IMR-90 (cell line): ENCODE measurements at regions not wholly inside any gene's neighbourhood (a gene's known extent, or its start where the extent isn't known, plus 50 kb on each side); places are given as distances from the start of the nearest gene placed in this dataset.

ENCODE experiments used
- ATAC-seq: fragments of 200-7000 bp; cut with Tn5 transposase; 2 replicates; pipeline ENCODE4 v1.9.1; 2020; ENCODE audit warnings: low read depth, mild to moderate bottlenecking, moderate library complexity
- BruUV-seq: library from RNA; stranded (reverse); fragments of 400-500 nt; replicated peaks from 2 replicates; lab custom pipeline; 2021; lab: Mats Ljungman, UMichigan
- CTCF ChIA-PET: fragments of 300-600 bp; formaldehyde crosslinking; extraction: SDS; loops from one replicate; lab custom pipeline; 2021; ENCODE audit warnings: antibody characterized with exemption; lab: Yijun Ruan, JAX
- POLR2A ChIA-PET: fragments of 300-600 bp; sonication (Branson Sonifier 250); formaldehyde crosslinking; loops from one replicate; lab custom pipeline; 2022; ENCODE audit warnings: antibody characterized with exemption; ENCODE audit not compliant: unreplicated experiment; lab: Charles Lee
- DNase-seq: peaks from one replicate; pipeline ENCODE4 v3.0.0; 2013
- H2AFZ ChIP-seq: replicated peaks from 2 replicates; pipeline ENCODE3; 2013; ENCODE audit warnings: low read length, mild to moderate bottlenecking; ENCODE audit not compliant: poor library complexity
- H2AK5ac ChIP-seq: 2 replicates; pipeline ENCODE4 v1.6.1; 2013; ENCODE audit warnings: low read depth, low read length, inconsistent platforms
- H2AK9ac ChIP-seq: replicated peaks from 2 replicates; pipeline ENCODE3; 2013; ENCODE audit warnings: mild to moderate bottlenecking, low read depth, low read length, moderate library complexity; ENCODE audit not compliant: poor library complexity
- H2BK120ac ChIP-seq: 2 replicates; pipeline ENCODE4 v1.6.1; 2013; ENCODE audit warnings: low read depth, low read length, inconsistent platforms
- H2BK15ac ChIP-seq: 3 replicates; pipeline ENCODE4 v1.6.1; 2013; ENCODE audit warnings: low read depth, low read length, inconsistent platforms
- H2BK20ac ChIP-seq: 2 replicates; pipeline ENCODE4 v1.6.1; 2013; ENCODE audit warnings: low read depth, mild to moderate bottlenecking, inconsistent platforms, low read length, moderate library complexity
- H2BK5ac ChIP-seq: 2 replicates; pipeline ENCODE4 v1.6.1; 2013; ENCODE audit warnings: mild to moderate bottlenecking, low read depth, low read length, inconsistent platforms; ENCODE audit not compliant: poor library complexity, severe bottlenecking
- H3K14ac ChIP-seq: replicated peaks from 2 replicates; pipeline ENCODE4 v1.6.1; 2013; ENCODE audit warnings: low read depth, low read length, inconsistent platforms
- H3K18ac ChIP-seq: 2 replicates; pipeline ENCODE4 v1.6.1; 2013; ENCODE audit warnings: low read depth, low read length, control low read depth
- H3K23ac ChIP-seq: 2 replicates; pipeline ENCODE4 v1.6.1; 2013; ENCODE audit warnings: low read depth, low read length, inconsistent platforms
- H3K27ac ChIP-seq: 2 replicates; pipeline ENCODE4 v1.5.1; 2013; ENCODE audit warnings: mild to moderate bottlenecking, control low read depth, low read length; ENCODE audit not compliant: insufficient read depth
- H3K27me3 ChIP-seq: 2 replicates; pipeline ENCODE4 v1.6.1; 2013; ENCODE audit warnings: low read length; ENCODE audit not compliant: control insufficient read depth, insufficient read depth
- H3K36me3 ChIP-seq: 2 replicates; pipeline ENCODE4 v1.6.1; 2013; ENCODE audit warnings: low read length, mixed read lengths; ENCODE audit not compliant: control insufficient read depth, insufficient read depth
- H3K4ac ChIP-seq: 2 replicates; pipeline ENCODE4 v1.6.1; 2013; ENCODE audit warnings: low read depth, low read length, inconsistent platforms
- H3K4me1 ChIP-seq: 2 replicates; pipeline ENCODE4 v1.6.1; 2013; ENCODE audit warnings: low read length, mixed read lengths; ENCODE audit not compliant: control insufficient read depth, insufficient read depth
- H3K4me2 ChIP-seq: 2 replicates; pipeline ENCODE4 v1.6.1; 2013; ENCODE audit warnings: low read depth, mild to moderate bottlenecking, control low read depth, low read length, moderate library complexity
- H3K4me3 ChIP-seq: 2 replicates; pipeline ENCODE4 v1.5.1; 2013; ENCODE audit warnings: low read depth, mild to moderate bottlenecking, control low read depth, low read length, moderate library complexity; ENCODE audit not compliant: insufficient read depth
- H3K56ac ChIP-seq: 2 replicates; pipeline ENCODE4 v1.6.1; 2013; ENCODE audit warnings: low read length, inconsistent platforms; ENCODE audit not compliant: insufficient read depth; ENCODE audit errors: extremely low read depth
- H3K79me1 ChIP-seq, 2 experiments: 2 replicates each; pipeline ENCODE4 v1.6.1; 2013; ENCODE audit warnings: low read length in 2 of 2, inconsistent platforms in 1 of 2, low read depth in 1 of 2
- H3K9ac ChIP-seq: 2 replicates; pipeline ENCODE4 v1.6.1; 2013; ENCODE audit warnings: low read depth, low read length, control low read depth
- H3K9me1 ChIP-seq: 2 replicates; pipeline ENCODE4 v1.6.1; 2013; ENCODE audit warnings: low read length, inconsistent platforms; ENCODE audit not compliant: insufficient read depth
- H3K9me3 ChIP-seq: 2 replicates; pipeline ENCODE4 v1.6.1; 2013; ENCODE audit warnings: low read length; ENCODE audit not compliant: control insufficient read depth, insufficient read depth
- H4K20me1 ChIP-seq: 2 replicates; pipeline ENCODE4 v1.6.1; 2013; ENCODE audit warnings: low read length, inconsistent platforms; ENCODE audit not compliant: insufficient read depth
- H4K5ac ChIP-seq: 2 replicates; pipeline ENCODE4 v1.6.1; 2013; ENCODE audit warnings: mild to moderate bottlenecking, low read depth, low read length, control low read depth
- H4K8ac ChIP-seq, 2 experiments: 2 replicates each; pipeline ENCODE4 v1.6.1; 2013; ENCODE audit warnings: low read depth in 2 of 2, low read length in 2 of 2, control low read depth in 1 of 2, inconsistent platforms in 1 of 2
- H4K91ac ChIP-seq: 2 replicates; pipeline ENCODE4 v1.6.1; 2013; ENCODE audit warnings: low read depth, low read length, inconsistent platforms; ENCODE audit not compliant: insufficient read depth
- BHLHE40 ChIP-seq: fragments of 150-350 bp; IDR thresholded peaks from 2 replicates; pipeline ENCODE4 v1.6.1; 2016; ENCODE audit warnings: mild to moderate bottlenecking, low read depth, low read length
- CHD1 ChIP-seq: IDR thresholded peaks from 2 replicates; pipeline ENCODE4 v1.6.1; 2012; ENCODE audit warnings: low read depth, low read length, improper control_type of control experiment
- CTCF ChIP-seq: conservative IDR thresholded peaks from 2 replicates; pipeline ENCODE4 v1.5.1; 2012; ENCODE audit warnings: mild to moderate bottlenecking, low read depth, low read length, improper control_type of control experiment
- ELK1 ChIP-seq: fragments of 150-350 bp; IDR thresholded peaks from 2 replicates; pipeline ENCODE4 v1.6.1; 2016; ENCODE audit warnings: low read depth, mild to moderate bottlenecking, low read length, moderate library complexity, borderline replicate concordance
- FOS ChIP-seq: fragments of 150-350 bp; IDR thresholded peaks from 2 replicates; pipeline ENCODE4 v1.6.1; 2016; ENCODE audit warnings: low read depth, low read length
- MAFK ChIP-seq: IDR thresholded peaks from 2 replicates; pipeline ENCODE4 v1.6.1; 2012; ENCODE audit warnings: low read depth, low read length, improper control_type of control experiment
- MXI1 ChIP-seq: IDR thresholded peaks from 2 replicates; pipeline ENCODE4 v1.6.1; 2012; ENCODE audit warnings: low read depth, mild to moderate bottlenecking, low read length, moderate library complexity, borderline replicate concordance
- POLR2A ChIP-seq: IDR thresholded peaks from 2 replicates; pipeline ENCODE4 v1.6.1; 2012; ENCODE audit warnings: mild to moderate bottlenecking, low read depth, low read length
- RAD21 ChIP-seq: IDR thresholded peaks from 2 replicates; pipeline ENCODE4 v1.6.1; 2012; ENCODE audit warnings: low read length, improper control_type of control experiment
- RCOR1 ChIP-seq: IDR thresholded peaks from 2 replicates; pipeline ENCODE4 v1.6.1; 2012; ENCODE audit warnings: mild to moderate bottlenecking, low read length, improper control_type of control experiment; ENCODE audit not compliant: insufficient replicate concordance
- RFX5 ChIP-seq: IDR thresholded peaks from 2 replicates; pipeline ENCODE4 v1.8.0; 2012; ENCODE audit warnings: low read depth, mild to moderate bottlenecking, low read length, moderate library complexity
- SMC3 ChIP-seq: fragments of 150-350 bp; IDR thresholded peaks from 2 replicates; pipeline ENCODE4 v1.6.1; 2016; ENCODE audit warnings: low read depth, mild to moderate bottlenecking, antibody characterized with exemption, low read length, moderate library complexity
- USF2 ChIP-seq: fragments of 150-350 bp; IDR thresholded peaks from 2 replicates; pipeline ENCODE4 v1.6.1; 2017; ENCODE audit warnings: mild to moderate bottlenecking, antibody characterized with exemption, low read length, low read depth
- WGBS, 2 experiments: methylation state at CpG; one replicate each; pipeline versions ENCODE4 v1.1.5 to v1.1.7; 2013; ENCODE audit warnings: missing lambda C conversion rate in 2 of 2; ENCODE audit not compliant: insufficient read length in 1 of 2; ENCODE audit errors: extremely low coverage in 2 of 2; 5-methylcytosine and 5-hydroxymethylcytosine counted together
- dilution Hi-C: fragments of 300-500 bp; cut with HindIII; formaldehyde crosslinking; loops from one replicate; pipeline ENCODE4 v1.14.3; 2018; ENCODE audit warnings: low sequenced_read_pairs; ENCODE audit not compliant: unreplicated experiment
- in situ Hi-C: fragments of 300-500 bp; cut with MboI; formaldehyde crosslinking; loops from 3 replicates; pipeline ENCODE4 v1.14.3; 2019; ENCODE audit warnings: low sequenced_read_pairs, inconsistent platforms, mixed read lengths
- intact Hi-C: fragments of 100-400 bp; cut with micrococcal nuclease; formaldehyde crosslinking; loops from 2 replicates; pipeline ENCODE4 v1.10.0; 2022

GRCh38 chr6:138657065-138657425, 116.5 kb upstream of the CCDC28A start:
- TF ChIP-seq BHLHE40: no peak
- TF ChIP-seq CTCF: no peak
- TF ChIP-seq RCOR1: no peak
- no peak for TF ChIP-seq FOS
- no peak for TF ChIP-seq ELK1
- TF ChIP-seq MAFK: no peak
- TF ChIP-seq POLR2A: no peak
- no peak for TF ChIP-seq USF2
- TF ChIP-seq RFX5: no peak
- TF ChIP-seq MXI1: no peak
- no peak for TF ChIP-seq CHD1
- TF ChIP-seq SMC3: no peak
- TF ChIP-seq RAD21: no peak
- no peak overlapping the region for H4K91ac ChIP-seq
- no TSS peak for BruUV-seq
- WGBS, 2 experiments: 60% methylated on average over 1 of the region's 2 CpGs; no CpG with 5 or more reads in 1 of the 2 experiments
- H4K8ac ChIP-seq: no peak overlapping the region
- DNase-seq (no peak), ATAC-seq (no peak)
- no peak overlapping the region for H2BK20ac ChIP-seq
- no peak overlapping the region for H3K23ac ChIP-seq
- no peak overlapping the region for H3K56ac ChIP-seq
- H3K14ac ChIP-seq: no peak overlapping the region
- no peak overlapping the region for H2AK5ac ChIP-seq
- H3K4me1 ChIP-seq: peaks cover 2% of the 10 kb centered on the region; the same call in 1 of the 2 replicates
- no peaks in the 10 kb centered on the region for H3K9me3 ChIP-seq
- H2AFZ ChIP-seq: no peak overlapping the region
- CTCF ChIA-PET: no interaction called here
- H3K4me3 ChIP-seq: no peak overlapping the region
- no peak overlapping the region for H2AK9ac ChIP-seq
- H3K9ac ChIP-seq: no peak overlapping the region
- H3K4me2 ChIP-seq: no peak overlapping the region
- H2BK15ac ChIP-seq: no peak overlapping the region
- no peak overlapping the region for H4K5ac ChIP-seq
- no peaks in the 10 kb centered on the region for H3K27me3 ChIP-seq
- no peak overlapping the region for H3K27ac ChIP-seq
- dilution Hi-C loops: no loop called here
- no peaks in the 10 kb centered on the region for H4K20me1 ChIP-seq
- no peak overlapping the region for H2BK120ac ChIP-seq
- no peaks in the 10 kb centered on the region for H3K36me3 ChIP-seq
- intact Hi-C loops: no loop called here
- POLR2A ChIA-PET: no interaction called here
- no peak overlapping the region for H3K18ac ChIP-seq
- no peak overlapping the region for H2BK5ac ChIP-seq
- H3K4ac ChIP-seq: no peak overlapping the region
- peaks cover 4% of the 10 kb centered on the region; the same call in 1 of the 2 replicates for H3K9me1 ChIP-seq
- peaks cover 15 to 37% of the 10 kb centered on the region in 2 experiments for H3K79me1 ChIP-seq
- in situ Hi-C loops: no loop called here
